Fibroblast of lung (primary cell): ENCODE measurements at regions not wholly inside any gene's neighbourhood (a gene's known extent, or its start where the extent isn't known, plus 50 kb on each side); places are given as distances from the start of the nearest gene placed in this dataset.

Source experiments
- DNase-seq, 2 donors: peaks; one replicate each; pipeline versions ENCODE4 v3.0.0 to v3.0.0-alpha.2; 2010; ENCODE audit warnings: low read depth in 2 of 2
- H2AFZ ChIP-seq: 2 replicates; pipeline ENCODE4 v1.5.1; 2012; ENCODE audit warnings: low read length, control low read depth, inconsistent platforms
- H3K27ac ChIP-seq: 2 replicates; pipeline ENCODE4 v1.5.1; 2011; ENCODE audit warnings: low read length, control low read depth; ENCODE audit not compliant: insufficient read depth
- H3K27me3 ChIP-seq: 2 replicates; pipeline ENCODE4 v1.5.1; 2011; ENCODE audit warnings: mild to moderate bottlenecking, low read length; ENCODE audit not compliant: control insufficient read depth, insufficient read depth
- H3K36me3 ChIP-seq: 2 replicates; pipeline ENCODE4 v1.5.1; 2011; ENCODE audit warnings: low read length; ENCODE audit not compliant: control insufficient read depth, insufficient read depth
- H3K4me1 ChIP-seq: 2 replicates; pipeline ENCODE4 v1.5.1; 2011; ENCODE audit warnings: low read length; ENCODE audit not compliant: control insufficient read depth, insufficient read depth; ENCODE audit errors: extremely low read depth
- H3K4me2 ChIP-seq: 2 replicates; pipeline ENCODE4 v1.5.1; 2011; ENCODE audit warnings: low read length, control low read depth; ENCODE audit not compliant: insufficient read depth; ENCODE audit errors: extremely low read depth
- H3K4me3 ChIP-seq, 4 experiments: fragments of 200-600 bp in 1 of 4; sonication (generic) in 1 of 4; replicated peaks in 1 of 4; 2 replicates each; pipeline ENCODE4 v1.5.1; 2011 to 2016; ENCODE audit warnings: low read length in 4 of 4, low read depth in 3 of 4, mild to moderate bottlenecking in 3 of 4, control low read depth in 2 of 4, inconsistent platforms in 1 of 4, mixed read lengths in 1 of 4; ENCODE audit not compliant: insufficient read depth in 1 of 4; ENCODE audit errors: control extremely low read depth in 1 of 4
- H3K79me2 ChIP-seq: 2 replicates; pipeline ENCODE4 v1.5.1; 2012; ENCODE audit warnings: mild to moderate bottlenecking, low read length, inconsistent platforms; ENCODE audit not compliant: control insufficient read depth, insufficient read depth
- H3K9ac ChIP-seq: 2 replicates; pipeline ENCODE4 v1.5.1; 2011; ENCODE audit warnings: mild to moderate bottlenecking, low read length, control low read depth; ENCODE audit not compliant: insufficient read depth
- H3K9me3 ChIP-seq: 2 replicates; pipeline ENCODE4 v1.5.1; 2012; ENCODE audit warnings: low read depth, low read length; ENCODE audit not compliant: control insufficient read depth, insufficient read depth
- H4K20me1 ChIP-seq: 2 replicates; pipeline ENCODE4 v1.5.1; 2011; ENCODE audit warnings: low read length; ENCODE audit not compliant: control insufficient read depth, insufficient read depth; ENCODE audit errors: extremely low read depth
- EZH2 ChIP-seq: IDR thresholded peaks from 2 replicates; pipeline ENCODE4 v1.5.1; 2012; ENCODE audit warnings: low read length, control low read depth, mild to moderate bottlenecking; ENCODE audit errors: missing control alignments
- TF ChIP-seq, protein P1 (sequence below), 2 donors: IDR thresholded peaks in 1 of 2; conservative IDR thresholded peaks in 1 of 2; 1 replicate in 1 of 2; 2 replicates in 1 of 2; pipeline ENCODE4 v1.5.1; 2011 to 2012; ENCODE audit warnings: low read length in 2 of 2, control low read depth in 1 of 2, inconsistent platforms in 1 of 2, low read depth in 1 of 2, mild to moderate bottlenecking in 1 of 2

- Histone ChIP-seq H3K4me2 (no peak overlapping the region), H3K4me3 (no peak overlapping the region), H2AFZ (no peak overlapping the region), H3K4me1 (no peaks in the 10 kb centered on the region), H3K9me3 (no peaks in the 10 kb centered on the region), H3K36me3 (no peaks in the 10 kb centered on the region), H3K27me3 (no peaks in the 10 kb centered on the region), H3K79me2 (no peaks in the 10 kb centered on the region), H4K20me1 (no peaks in the 10 kb centered on the region), H3K9ac (no peak overlapping the region), H3K27ac (no peak overlapping the region)
- no peak for DNase-seq
- TF ChIP-seq, protein P1, sequence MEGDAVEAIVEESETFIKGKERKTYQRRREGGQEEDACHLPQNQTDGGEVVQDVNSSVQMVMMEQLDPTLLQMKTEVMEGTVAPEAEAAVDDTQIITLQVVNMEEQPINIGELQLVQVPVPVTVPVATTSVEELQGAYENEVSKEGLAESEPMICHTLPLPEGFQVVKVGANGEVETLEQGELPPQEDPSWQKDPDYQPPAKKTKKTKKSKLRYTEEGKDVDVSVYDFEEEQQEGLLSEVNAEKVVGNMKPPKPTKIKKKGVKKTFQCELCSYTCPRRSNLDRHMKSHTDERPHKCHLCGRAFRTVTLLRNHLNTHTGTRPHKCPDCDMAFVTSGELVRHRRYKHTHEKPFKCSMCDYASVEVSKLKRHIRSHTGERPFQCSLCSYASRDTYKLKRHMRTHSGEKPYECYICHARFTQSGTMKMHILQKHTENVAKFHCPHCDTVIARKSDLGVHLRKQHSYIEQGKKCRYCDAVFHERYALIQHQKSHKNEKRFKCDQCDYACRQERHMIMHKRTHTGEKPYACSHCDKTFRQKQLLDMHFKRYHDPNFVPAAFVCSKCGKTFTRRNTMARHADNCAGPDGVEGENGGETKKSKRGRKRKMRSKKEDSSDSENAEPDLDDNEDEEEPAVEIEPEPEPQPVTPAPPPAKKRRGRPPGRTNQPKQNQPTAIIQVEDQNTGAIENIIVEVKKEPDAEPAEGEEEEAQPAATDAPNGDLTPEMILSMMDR (conservative IDR thresholded peaks at IDR 0.05 in 1 of 2, IDR thresholded peaks at IDR 0.05 in 1 of 2; ENCODE audit: low read depth in 1 of 2, low read length in 2 of 2): no peak
- no peak for TF ChIP-seq EZH2
Measured at GRCh38 chr5:152674403-152674802, 269.3 kb upstream of the NMUR2 start.

DNA sequence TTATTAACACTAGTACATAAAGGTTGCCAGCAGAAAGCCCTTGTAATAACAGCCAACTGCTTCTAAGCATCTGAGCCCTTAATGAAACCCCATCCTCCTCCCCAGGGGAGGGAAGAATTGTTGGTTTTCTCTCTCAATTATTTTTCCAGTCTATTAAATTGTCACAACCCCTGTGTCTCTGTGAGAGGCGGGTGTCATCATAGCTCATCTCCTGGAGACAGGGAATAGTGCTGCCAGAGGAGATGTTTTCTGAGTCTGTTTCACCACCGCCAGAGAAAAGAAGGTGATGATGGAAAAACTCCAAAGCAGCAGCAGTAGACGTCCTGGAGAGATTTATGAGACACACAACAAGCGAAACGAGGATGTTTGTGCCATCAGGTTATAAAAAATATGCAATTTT is 271.1 kb upstream of the NMUR2 start:
- no peak overlapping the region for H2AFZ ChIP-seq
- no peak overlapping the region for H3K4me3 ChIP-seq
- no peaks in the 10 kb centered on the region for H3K36me3 ChIP-seq
- H3K4me2 ChIP-seq: no peak overlapping the region
- no peaks in the 10 kb centered on the region for H3K79me2 ChIP-seq
- no peak overlapping the region for H3K27ac ChIP-seq
- H3K4me1 ChIP-seq: no peaks in the 10 kb centered on the region
- no peak for TF ChIP-seq EZH2
- TF ChIP-seq, protein P1 (conservative IDR thresholded peaks at IDR 0.05 in 1 of 2, IDR thresholded peaks at IDR 0.05 in 1 of 2; ENCODE audit: low read depth in 1 of 2, low read length in 2 of 2): no peak
- H4K20me1 ChIP-seq: no peaks in the 10 kb centered on the region
- no peaks in the 10 kb centered on the region for H3K27me3 ChIP-seq
- no peak overlapping the region for H3K9ac ChIP-seq
- no peaks in the 10 kb centered on the region for H3K9me3 ChIP-seq
- no peak for DNase-seq

GRCh38 chr5:152683205-152683604 is 278.1 kb upstream of the NMUR2 start:
- Histone ChIP-seq H3K4me3 (no peak overlapping the region), H4K20me1 (no peaks in the 10 kb centered on the region), H3K9ac (no peak overlapping the region), H2AFZ (no peak overlapping the region), H3K4me1 (no peaks in the 10 kb centered on the region), H3K36me3 (no peaks in the 10 kb centered on the region), H3K27ac (no peak overlapping the region), H3K27me3 (no peaks in the 10 kb centered on the region), H3K4me2 (no peak overlapping the region), H3K9me3 (no peaks in the 10 kb centered on the region), H3K79me2 (no peaks in the 10 kb centered on the region)
- DNase-seq: no peak
- TF ChIP-seq, protein P1 (conservative IDR thresholded peaks at IDR 0.05 in 1 of 2, IDR thresholded peaks at IDR 0.05 in 1 of 2; ENCODE audit: low read depth in 1 of 2, low read length in 2 of 2): no peak
- no peak for TF ChIP-seq EZH2
